ENCODE measurements at regions not wholly inside any gene's neighbourhood (a gene's known extent, or its start where the extent isn't known, plus 50 kb on each side); places are given as distances from the start of the nearest gene placed in this dataset.

DNA sequence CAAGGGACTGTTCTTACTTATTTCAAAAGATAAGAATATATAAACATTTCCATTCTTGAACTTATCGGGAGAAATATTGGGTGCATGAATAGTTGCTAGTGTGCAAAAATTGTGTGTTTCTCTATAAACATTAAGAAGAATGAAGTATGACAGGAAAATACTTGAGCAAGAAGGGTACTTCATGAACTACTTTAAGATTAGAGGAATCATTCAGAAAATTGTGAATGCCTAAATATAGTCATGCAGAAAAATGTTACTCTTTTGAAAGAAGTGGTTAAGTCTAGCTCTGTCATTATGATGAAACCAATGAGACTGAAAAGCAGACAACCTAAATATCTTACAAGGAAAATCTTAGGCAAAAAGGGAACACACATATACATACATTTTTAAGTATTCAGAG, 207.8 kb upstream of the PCDH18 start:
- TF ChIP-seq POLR2A (IDR thresholded peaks at IDR 0.05): no peak
- TF ChIP-seq, protein P1, sequence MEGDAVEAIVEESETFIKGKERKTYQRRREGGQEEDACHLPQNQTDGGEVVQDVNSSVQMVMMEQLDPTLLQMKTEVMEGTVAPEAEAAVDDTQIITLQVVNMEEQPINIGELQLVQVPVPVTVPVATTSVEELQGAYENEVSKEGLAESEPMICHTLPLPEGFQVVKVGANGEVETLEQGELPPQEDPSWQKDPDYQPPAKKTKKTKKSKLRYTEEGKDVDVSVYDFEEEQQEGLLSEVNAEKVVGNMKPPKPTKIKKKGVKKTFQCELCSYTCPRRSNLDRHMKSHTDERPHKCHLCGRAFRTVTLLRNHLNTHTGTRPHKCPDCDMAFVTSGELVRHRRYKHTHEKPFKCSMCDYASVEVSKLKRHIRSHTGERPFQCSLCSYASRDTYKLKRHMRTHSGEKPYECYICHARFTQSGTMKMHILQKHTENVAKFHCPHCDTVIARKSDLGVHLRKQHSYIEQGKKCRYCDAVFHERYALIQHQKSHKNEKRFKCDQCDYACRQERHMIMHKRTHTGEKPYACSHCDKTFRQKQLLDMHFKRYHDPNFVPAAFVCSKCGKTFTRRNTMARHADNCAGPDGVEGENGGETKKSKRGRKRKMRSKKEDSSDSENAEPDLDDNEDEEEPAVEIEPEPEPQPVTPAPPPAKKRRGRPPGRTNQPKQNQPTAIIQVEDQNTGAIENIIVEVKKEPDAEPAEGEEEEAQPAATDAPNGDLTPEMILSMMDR (IDR thresholded peaks at IDR 0.05): no peak

Measured in body of pancreas (tissue), 4 donors.